Activated CD4-positive, alpha-beta T cell treated with anti-CD3 and anti-CD28 coated beads, Interleukin-2, amount 10 ng/mL, durations not matched to agents 7 days and 5 days (primary cell): ENCODE measurements at regions not wholly inside any gene's neighbourhood (a gene's known extent, or its start where the extent isn't known, plus 50 kb on each side); places are given as distances from the start of the nearest gene placed in this dataset.

Source experiments
- CTCF ChIA-PET: fragments of 350-600 bp; sonication (Branson Sonifier 250); formaldehyde crosslinking; loops from one replicate; lab custom pipeline; 2021; ENCODE audit warnings: antibody characterized with exemption; lab: Charles Lee
- POLR2A ChIA-PET: fragments of 350-600 bp; sonication (Branson Sonifier 250); formaldehyde crosslinking; loops from one replicate; lab custom pipeline; 2021; ENCODE audit warnings: antibody characterized with exemption; lab: Charles Lee
- DNase-seq: peaks from one replicate; pipeline ENCODE4 v3.0.0-alpha.2; 2020
- H3K27ac Mint-ChIP-seq: one replicate; pipeline ENCODE4 v1.8.0; 2021; ENCODE audit warnings: mild to moderate bottlenecking, moderate library complexity, mixed read lengths
- H3K27me3 Mint-ChIP-seq: one replicate; pipeline ENCODE4 v1.8.0; 2021; ENCODE audit warnings: mixed read lengths
- H3K36me3 Mint-ChIP-seq: one replicate; pipeline ENCODE4 v1.8.0; 2021; ENCODE audit warnings: low read depth, mixed read lengths
- H3K4me1 Mint-ChIP-seq: one replicate; pipeline ENCODE4 v1.8.0; 2021; ENCODE audit warnings: mixed read lengths
- H3K4me3 Mint-ChIP-seq: one replicate; pipeline ENCODE4 v1.8.0; 2021; ENCODE audit warnings: mild to moderate bottlenecking, moderate library complexity, mixed read lengths
- H3K9me3 Mint-ChIP-seq: one replicate; pipeline ENCODE4 v1.8.0; 2021; ENCODE audit warnings: mixed read lengths

- no peaks in the 10 kb centered on the region for H3K9me3 Mint-ChIP-seq
- H3K27ac Mint-ChIP-seq = no peak overlapping the region
- ChIA-PET CTCF (no interaction called here), POLR2A (no interaction called here)
- H3K27me3 Mint-ChIP-seq = no peaks in the 10 kb centered on the region
- no peak overlapping the region for H3K4me3 Mint-ChIP-seq
- no peaks in the 10 kb centered on the region for H3K36me3 Mint-ChIP-seq
- no peak for DNase-seq
- peaks cover 18% of the 10 kb centered on the region for H3K4me1 Mint-ChIP-seq
These were observed 206.4 kb upstream of the BCOR start for GRCh38 chrX:40304115-40304514.

GRCh38 chrX:40303256-40304077, 205.7 kb upstream of the BCOR start:
- H3K4me3 Mint-ChIP-seq = no peak overlapping the region
- no peaks in the 10 kb centered on the region for H3K27me3 Mint-ChIP-seq
- no peak for DNase-seq
- no peaks in the 10 kb centered on the region for H3K36me3 Mint-ChIP-seq
- ChIA-PET POLR2A (no interaction called here), CTCF (no interaction called here)
- H3K9me3 Mint-ChIP-seq = no peaks in the 10 kb centered on the region
- peaks cover 18% of the 10 kb centered on the region for H3K4me1 Mint-ChIP-seq
- H3K27ac Mint-ChIP-seq = no peak overlapping the region

DNA sequence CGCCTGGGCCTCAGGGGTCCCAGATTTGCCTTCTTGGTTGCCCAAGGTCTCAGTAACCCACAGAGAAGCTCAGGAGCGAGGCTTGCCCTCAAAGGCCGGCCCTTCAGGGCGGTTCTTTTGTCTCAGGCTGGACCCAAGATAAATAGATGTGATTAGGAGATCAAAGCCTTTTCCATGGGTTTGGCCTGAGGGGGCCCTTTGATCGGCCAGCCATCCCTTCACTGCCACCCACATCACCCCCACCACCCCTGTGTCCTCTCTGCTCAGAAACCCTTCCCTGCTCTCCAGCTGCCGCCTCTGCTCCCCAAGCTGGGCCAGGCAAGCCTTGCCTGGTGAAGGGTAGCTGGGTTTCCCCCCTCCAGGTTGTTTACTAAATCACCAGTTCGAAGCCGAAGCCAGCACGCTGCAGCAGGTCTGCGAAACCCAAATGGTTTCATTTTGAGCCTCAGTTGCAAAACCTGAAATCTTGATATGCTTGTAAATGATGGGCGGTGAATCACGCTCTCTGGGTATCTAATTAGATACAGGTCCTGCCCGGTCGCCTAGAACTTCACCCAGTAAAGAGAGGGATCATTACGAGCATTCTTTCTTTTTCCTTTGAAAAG, 202.6 kb upstream of the BCOR start:
- DNase-seq = no peak
- Mint-ChIP-seq H3K27ac (peak overlapping the region; percentile 57), H3K4me1 (peaks cover 18% of the 10 kb centered on the region), H3K36me3 (no peaks in the 10 kb centered on the region), H3K27me3 (no peaks in the 10 kb centered on the region), H3K4me3 (no peak overlapping the region), H3K9me3 (no peaks in the 10 kb centered on the region)
- CTCF ChIA-PET = interaction anchor here (0.9 kb wide), 1 partner anchor 18 kb away, joined by 3 read pairs; no protein-coding TSS in a partner anchor
- POLR2A ChIA-PET = no interaction called here

GRCh38 chrX:40299641-40300046, 201.9 kb upstream of the BCOR start:
- POLR2A ChIA-PET = no interaction called here

DNA sequence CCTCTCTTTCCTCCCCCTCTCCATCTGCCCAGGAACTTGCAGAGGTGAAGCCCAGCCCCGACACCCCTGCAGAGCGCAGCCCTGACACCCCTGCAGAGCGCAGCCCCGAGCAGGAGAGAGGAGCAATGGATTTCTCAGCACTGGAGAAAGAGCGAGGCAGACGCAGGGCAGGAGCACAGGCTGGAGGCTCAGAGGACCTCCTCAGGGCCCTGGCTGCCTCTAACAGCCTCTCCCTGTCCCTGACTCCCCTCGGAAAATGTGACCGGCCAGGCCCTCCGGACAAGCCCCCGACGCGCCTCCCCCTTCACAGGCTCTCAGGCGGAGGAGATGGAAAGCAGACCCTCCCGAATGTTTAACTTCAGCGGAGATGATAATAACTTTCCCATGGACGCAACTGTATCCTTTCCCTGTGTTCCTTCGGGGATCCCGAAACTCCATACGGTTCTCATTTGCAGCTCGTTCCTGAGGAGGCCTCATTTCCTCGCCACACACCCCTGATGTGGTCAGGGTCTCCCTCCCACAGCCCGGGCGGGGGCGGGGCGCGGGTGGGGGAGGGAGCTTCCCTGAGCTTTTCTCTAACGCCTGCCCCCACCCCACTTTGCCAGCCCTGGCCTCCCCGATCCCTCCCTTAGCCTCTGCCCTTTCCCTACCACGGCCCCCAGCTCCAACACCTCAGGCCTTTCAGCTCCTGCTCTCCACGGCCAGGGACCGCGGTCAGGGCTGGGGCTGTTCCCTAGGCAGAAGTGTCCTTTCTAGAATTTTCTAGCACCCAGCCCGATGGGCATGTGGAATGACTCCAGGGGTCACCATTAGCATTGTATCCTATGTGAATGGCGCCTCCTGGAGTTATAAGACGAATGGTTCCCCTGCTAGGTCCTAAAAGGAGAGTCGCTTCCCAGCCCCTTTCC, 201.1 kb upstream of the BCOR start:
- H3K27me3 Mint-ChIP-seq = no peaks in the 10 kb centered on the region
- H3K27ac Mint-ChIP-seq = no peak overlapping the region
- POLR2A ChIA-PET = no interaction called here
- no peak overlapping the region for H3K4me3 Mint-ChIP-seq
- no peak for DNase-seq
- H3K9me3 Mint-ChIP-seq = no peaks in the 10 kb centered on the region
- no peaks in the 10 kb centered on the region for H3K36me3 Mint-ChIP-seq
- CTCF ChIA-PET = interaction anchor here (1.0 kb wide), 1 partner anchor 19 kb away, joined by 3 read pairs; no protein-coding TSS in a partner anchor
- H3K4me1 Mint-ChIP-seq = peaks cover 18% of the 10 kb centered on the region

More at GRCh38 chrX:40299641-40300046, 201.9 kb upstream of the BCOR start:
- Mint-ChIP-seq H3K36me3 (no peaks in the 10 kb centered on the region), H3K27ac (no peak overlapping the region), H3K27me3 (no peaks in the 10 kb centered on the region), H3K9me3 (no peaks in the 10 kb centered on the region), H3K4me1 (peaks cover 18% of the 10 kb centered on the region), H3K4me3 (no peak overlapping the region)
- no peak for DNase-seq
- CTCF ChIA-PET = interaction anchor here (0.9 kb wide), 1 partner anchor 17 kb away, joined by 3 read pairs; no protein-coding TSS in a partner anchor

GRCh38 chrX:40298069-40298468, 200.3 kb upstream of the BCOR start:
- peaks cover 14% of the 10 kb centered on the region for H3K4me1 Mint-ChIP-seq
- H3K27me3 Mint-ChIP-seq = no peaks in the 10 kb centered on the region
- no peak overlapping the region for H3K27ac Mint-ChIP-seq
- no peak for DNase-seq
- CTCF ChIA-PET = interaction anchor here (1.0 kb wide), 1 partner anchor 20 kb away, joined by 3 read pairs; no protein-coding TSS in a partner anchor
- no peak overlapping the region for H3K4me3 Mint-ChIP-seq
- H3K9me3 Mint-ChIP-seq = no peaks in the 10 kb centered on the region
- H3K36me3 Mint-ChIP-seq = no peaks in the 10 kb centered on the region
- POLR2A ChIA-PET = no interaction called here

DNA sequence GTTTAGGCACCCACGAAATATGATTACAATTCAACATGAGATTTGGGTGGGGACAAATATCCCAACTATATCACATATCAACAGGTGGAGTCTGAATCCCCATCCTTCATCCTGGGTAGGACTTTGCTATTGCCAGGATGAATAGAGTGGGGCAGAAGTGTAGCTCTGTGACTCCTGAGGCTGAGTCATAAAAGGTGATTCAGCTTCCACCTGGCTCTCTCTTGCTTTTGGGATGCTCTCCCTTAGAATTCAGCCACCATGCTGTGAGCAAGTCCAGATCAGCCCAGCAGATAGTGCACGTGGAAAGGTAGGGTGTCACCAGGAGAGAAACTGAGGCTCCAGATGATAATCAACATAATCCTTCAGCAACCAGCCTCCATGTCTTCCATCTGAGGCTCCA, 193.8 kb upstream of the BCOR start:
- Mint-ChIP-seq H3K27me3 (no peaks in the 10 kb centered on the region), H3K27ac (no peak overlapping the region), H3K9me3 (peaks cover 6% of the 10 kb centered on the region), H3K4me1 (no peaks in the 10 kb centered on the region), H3K36me3 (no peaks in the 10 kb centered on the region), H3K4me3 (no peak overlapping the region)
- POLR2A ChIA-PET = no interaction called here
- DNase-seq = no peak
- CTCF ChIA-PET = no interaction called here

- no peaks in the 10 kb centered on the region for H3K27me3 Mint-ChIP-seq
- no peak for DNase-seq
- no peaks in the 10 kb centered on the region for H3K4me1 Mint-ChIP-seq
- no peaks in the 10 kb centered on the region for H3K36me3 Mint-ChIP-seq
- ChIA-PET POLR2A (no interaction called here), CTCF (no interaction called here)
- H3K9me3 Mint-ChIP-seq = peaks cover 9% of the 10 kb centered on the region
- no peak overlapping the region for H3K4me3 Mint-ChIP-seq
- H3K27ac Mint-ChIP-seq = no peak overlapping the region
These were observed 192.8 kb upstream of the BCOR start for GRCh38 chrX:40290517-40290916.

DNA sequence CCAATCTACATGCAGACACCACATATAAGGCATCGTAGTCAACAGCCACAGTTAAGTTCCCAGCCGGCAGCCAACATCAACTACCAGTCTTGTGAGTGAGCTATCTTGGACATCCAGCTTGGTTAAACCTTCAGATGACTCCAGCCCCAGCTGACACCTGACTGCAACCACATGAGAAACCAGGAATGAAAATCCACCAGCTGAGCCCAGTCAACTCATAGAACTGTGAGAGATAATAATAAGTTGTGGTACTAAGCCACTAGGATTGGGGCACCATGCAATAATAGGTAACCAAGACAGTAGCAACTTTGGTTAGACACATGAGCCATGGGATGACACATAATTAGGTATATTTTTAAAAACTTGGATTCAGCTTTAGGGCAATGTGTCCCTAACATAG, 188.1 kb upstream of the BCOR start:
- Mint-ChIP-seq H3K27me3 (peaks cover 2% of the 10 kb centered on the region), H3K4me1 (peaks cover 13% of the 10 kb centered on the region), H3K27ac (no peak overlapping the region), H3K36me3 (no peaks in the 10 kb centered on the region), H3K9me3 (peaks cover 13% of the 10 kb centered on the region), H3K4me3 (no peak overlapping the region)
- ChIA-PET POLR2A (no interaction called here), CTCF (no interaction called here)
- no peak for DNase-seq

DNA sequence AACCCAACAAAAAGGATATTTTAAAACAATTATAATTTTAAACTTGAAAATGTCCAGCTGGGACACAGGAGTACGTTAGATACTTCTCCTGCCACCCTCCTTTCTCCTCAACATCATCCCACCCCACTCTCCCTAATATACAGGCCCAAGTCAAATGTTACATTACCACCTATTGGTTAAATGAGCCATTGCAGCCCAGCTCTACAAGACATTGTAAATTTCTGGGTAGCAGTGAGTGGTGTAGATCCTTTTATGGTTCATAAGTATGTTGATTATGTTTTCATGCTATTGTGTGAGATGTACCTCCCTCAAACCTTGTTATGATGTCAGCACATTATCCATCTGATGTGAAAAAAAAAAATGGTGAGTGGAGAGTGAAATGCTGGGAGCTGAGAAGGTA, 187.1 kb upstream of the BCOR start:
- Mint-ChIP-seq H3K4me3 (no peak overlapping the region), H3K4me1 (peaks cover 19% of the 10 kb centered on the region), H3K27me3 (peaks cover 2% of the 10 kb centered on the region), H3K9me3 (peaks cover 12% of the 10 kb centered on the region), H3K36me3 (no peaks in the 10 kb centered on the region), H3K27ac (no peak overlapping the region)
- CTCF ChIA-PET = interaction anchor here (0.6 to 0.7 kb wide), 2 partner anchors 221 to 671 kb away, joined by 3 to 5 read pairs; no protein-coding TSS in a partner anchor
- POLR2A ChIA-PET = no interaction called here
- DNase-seq = no peak

DNA sequence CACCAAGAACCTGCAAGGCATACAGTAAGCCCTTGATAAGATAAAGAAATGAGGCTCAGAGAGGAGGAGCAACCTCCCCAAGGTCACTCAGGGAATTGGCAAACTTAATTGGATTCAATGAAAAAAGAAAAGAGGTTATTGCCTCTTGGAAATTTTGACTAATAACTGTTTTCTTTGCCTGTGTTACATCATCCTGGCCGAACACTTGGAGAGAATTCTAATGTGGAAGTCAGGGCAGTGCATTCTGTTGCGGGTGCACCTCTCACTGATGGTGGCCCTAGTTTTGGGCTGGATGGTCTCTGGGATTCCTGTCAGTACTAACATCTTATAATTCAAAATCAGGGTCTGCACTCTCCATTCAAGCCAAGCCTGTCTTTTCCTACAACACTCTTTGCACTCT, 186.2 kb upstream of the BCOR start:
- H3K4me1 Mint-ChIP-seq = peaks cover 28% of the 10 kb centered on the region
- DNase-seq = no peak
- H3K27ac Mint-ChIP-seq = no peak overlapping the region
- no peak overlapping the region for H3K4me3 Mint-ChIP-seq
- peaks cover 2% of the 10 kb centered on the region for H3K27me3 Mint-ChIP-seq
- H3K9me3 Mint-ChIP-seq = peaks cover 11% of the 10 kb centered on the region
- H3K36me3 Mint-ChIP-seq = no peaks in the 10 kb centered on the region
- ChIA-PET CTCF (no interaction called here), POLR2A (no interaction called here)

GRCh38 chrX:40282946-40283660, 185.3 kb upstream of the BCOR start:
- CTCF ChIA-PET = interaction anchor here (1.3 kb wide), 2 partner anchors 17 to 24 kb away, joined by 3 read pairs; no protein-coding TSS in a partner anchor
- Mint-ChIP-seq H3K4me1 (peaks cover 36% of the 10 kb centered on the region), H3K27ac (no peak overlapping the region), H3K27me3 (peaks cover 2% of the 10 kb centered on the region), H3K36me3 (no peaks in the 10 kb centered on the region), H3K9me3 (peaks cover 11% of the 10 kb centered on the region), H3K4me3 (no peak overlapping the region)
- POLR2A ChIA-PET = no interaction called here
- no peak for DNase-seq
